GDM1 (cell line): ENCODE measurements at regions not wholly inside any gene's neighbourhood (a gene's known extent, or its start where the extent isn't known, plus 50 kb on each side); places are given as distances from the start of the nearest gene placed in this dataset.
A peak's percentile ranks its signal among the peaks of the same experiment; 100 is the strongest.
"Not testable (repeated sequence)": the region's sequence is repeated elsewhere in the genome, so short reads cannot be mapped to it uniquely, and the experiment has no call there.

Experiments
- DNase-seq: peaks from one replicate; lab custom pipeline; 2025; lab: John Stamatoyannopoulos, UW

GRCh38 chr3:152196782-152197181 lies 71.9 kb upstream of the MBNL1 start:
- peak; percentile 11 for DNase-seq

- no peak for DNase-seq
Observed at GRCh38 chr3:152197451-152197850, 71.3 kb upstream of the MBNL1 start.

GRCh38 chr3:152197937-152198336 lies 70.8 kb upstream of the MBNL1 start:
- no peak for DNase-seq

GRCh38 chr3:152198665-152199064 lies 70.1 kb upstream of the MBNL1 start:
- DNase-seq = no peak

- DNase-seq = no peak
Observed at GRCh38 chr3:152199102-152199840, 69.5 kb upstream of the MBNL1 start.

- no peak for DNase-seq
Observed at GRCh38 chr3:152200476-152201420, 68.0 kb upstream of the MBNL1 start.

GRCh38 chr3:152202976-152203626 lies 65.6 kb upstream of the MBNL1 start:
- no peak for DNase-seq

GRCh38 chr3:152203652-152204051 lies 65.1 kb upstream of the MBNL1 start:
- no peak for DNase-seq

- DNase-seq = no peak
Observed at GRCh38 chr3:152204218-152204617, 64.5 kb upstream of the MBNL1 start.

GRCh38 chr3:152205097-152205593 lies 63.6 kb upstream of the MBNL1 start:
- DNase-seq = peak; percentile 77

GRCh38 chr3:152206243-152206760 lies 62.4 kb upstream of the MBNL1 start:
- DNase-seq = no peak

- no peak for DNase-seq
Observed at GRCh38 chr3:152208439-152208838, 60.3 kb upstream of the MBNL1 start.

GRCh38 chr3:152209060-152209459 lies 59.7 kb upstream of the MBNL1 start:
- DNase-seq = no peak

- DNase-seq = no peak
Observed at GRCh38 chr3:152209776-152210175, 59.0 kb upstream of the MBNL1 start.

- no peak for DNase-seq
Observed at GRCh38 chr3:152210697-152211096, 58.0 kb upstream of the MBNL1 start.

- no peak for DNase-seq
Observed at GRCh38 chr3:152211655-152212054, 57.1 kb upstream of the MBNL1 start.

GRCh38 chr3:152213203-152213602 lies 55.5 kb upstream of the MBNL1 start:
- no peak for DNase-seq

GRCh38 chr3:152213938-152214337 lies 54.8 kb upstream of the MBNL1 start:
- DNase-seq = no peak

GRCh38 chr3:152216960-152217865 lies 51.5 kb upstream of the MBNL1 start:
- DNase-seq = not testable (repeated sequence)

- no peak for DNase-seq
Observed at GRCh38 chr3:152218602-152219001, 50.1 kb upstream of the MBNL1 start.
